ENCODE measurements at regions not wholly inside any gene's neighbourhood (a gene's known extent, or its start where the extent isn't known, plus 50 kb on each side); places are given as distances from the start of the nearest gene placed in this dataset.

GRCh38 chr6:143619824-143620401 is 57.9 kb upstream of the PHACTR2 start:
- TF ChIP-seq CTCF (IDR thresholded peaks at IDR 0.05; ENCODE audit: borderline replicate concordance, extremely low read depth, insufficient read depth): no peak
- intact Hi-C loops (cut with DNase I): no loop called here
- H3K9ac ChIP-seq (ENCODE audit: low read length in 3 of 3): no peak overlapping the region
- no peaks in the 10 kb centered on the region for H3K36me3 ChIP-seq (ENCODE audit: control insufficient read depth in 2 of 3, insufficient read depth in 3 of 3, low read length in 3 of 3)
- no peaks in the 10 kb centered on the region for H3K4me1 ChIP-seq (ENCODE audit: control insufficient read depth in 2 of 3, insufficient read depth in 2 of 3, low read depth in 1 of 3, low read length in 3 of 3)
- H3K9me3 ChIP-seq (ENCODE audit: control insufficient read depth in 2 of 3, insufficient read depth in 1 of 3, low read length in 3 of 3): no peaks in the 10 kb centered on the region
- H3K27me3 ChIP-seq (ENCODE audit: control insufficient read depth, insufficient read depth, low read length): no peaks in the 10 kb centered on the region
- H3K27ac ChIP-seq (ENCODE audit: low read depth in 2 of 2, low read length in 2 of 2): no peak overlapping the region
- DNase-seq: no peak
- H3K4me3 ChIP-seq (ENCODE audit: low read length in 3 of 3): no peak overlapping the region
- no peak for FAIRE-seq

- Histone ChIP-seq H3K36me3 (ENCODE audit: control insufficient read depth in 2 of 3, insufficient read depth in 3 of 3, low read length in 3 of 3) (no peaks in the 10 kb centered on the region), H3K4me3 (ENCODE audit: low read length in 3 of 3) (no peak overlapping the region), H3K9me3 (ENCODE audit: control insufficient read depth in 2 of 3, insufficient read depth in 1 of 3, low read length in 3 of 3) (no peaks in the 10 kb centered on the region), H3K27me3 (ENCODE audit: control insufficient read depth, insufficient read depth, low read length) (no peaks in the 10 kb centered on the region), H3K27ac (ENCODE audit: low read depth in 2 of 2, low read length in 2 of 2) (no peak overlapping the region), H3K9ac (ENCODE audit: low read length in 3 of 3) (no peak overlapping the region), H3K4me1 (ENCODE audit: control insufficient read depth in 2 of 3, insufficient read depth in 2 of 3, low read depth in 1 of 3, low read length in 3 of 3) (no peaks in the 10 kb centered on the region)
- DNase-seq (no peak), FAIRE-seq (no peak)
- no peak for TF ChIP-seq CTCF (IDR thresholded peaks at IDR 0.05; ENCODE audit: borderline replicate concordance, extremely low read depth, insufficient read depth)
- intact Hi-C loops (cut with DNase I): no loop called here
Measured at GRCh38 chr6:143616741-143617140, 61.0 kb upstream of the PHACTR2 start.

DNA sequence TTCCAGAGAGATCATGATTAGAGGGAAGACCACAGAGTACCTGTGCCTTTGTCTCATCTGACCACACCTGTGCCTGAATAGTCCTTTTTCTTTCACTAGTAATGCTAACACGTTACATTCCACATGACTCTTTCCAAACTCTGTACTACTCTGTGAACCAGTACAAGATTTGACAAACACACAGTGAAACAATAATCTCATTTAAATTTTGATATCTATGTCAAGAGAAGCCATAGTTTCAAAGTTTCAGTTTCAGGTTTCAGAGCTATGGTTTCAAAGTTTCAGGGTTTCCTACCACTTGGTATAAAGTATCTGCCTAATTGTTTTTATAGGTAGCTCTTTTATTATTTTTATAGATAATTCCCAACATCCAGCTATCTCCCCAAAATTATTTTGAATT is 62.0 kb upstream of the PHACTR2 start:
- DNase-seq (no peak), FAIRE-seq (no peak)
- no peak overlapping the region for H3K27ac ChIP-seq (ENCODE audit: low read depth in 2 of 2, low read length in 2 of 2)
- no peaks in the 10 kb centered on the region for H3K9me3 ChIP-seq (ENCODE audit: control insufficient read depth in 2 of 3, insufficient read depth in 1 of 3, low read length in 3 of 3)
- no peaks in the 10 kb centered on the region for H3K4me1 ChIP-seq (ENCODE audit: control insufficient read depth in 2 of 3, insufficient read depth in 2 of 3, low read depth in 1 of 3, low read length in 3 of 3)
- no peaks in the 10 kb centered on the region for H3K36me3 ChIP-seq (ENCODE audit: control insufficient read depth in 2 of 3, insufficient read depth in 3 of 3, low read length in 3 of 3)
- no peak overlapping the region for H3K4me3 ChIP-seq (ENCODE audit: low read length in 3 of 3)
- H3K27me3 ChIP-seq (ENCODE audit: control insufficient read depth, insufficient read depth, low read length): no peaks in the 10 kb centered on the region
- TF ChIP-seq CTCF (IDR thresholded peaks at IDR 0.05; ENCODE audit: borderline replicate concordance, extremely low read depth, insufficient read depth): no peak
- no peak overlapping the region for H3K9ac ChIP-seq (ENCODE audit: low read length in 3 of 3)
- intact Hi-C loops (cut with DNase I): no loop called here

- intact Hi-C loops (cut with DNase I): no loop called here
- H3K9me3 ChIP-seq (ENCODE audit: control insufficient read depth in 2 of 3, insufficient read depth in 1 of 3, low read length in 3 of 3): no peaks in the 10 kb centered on the region
- no peak overlapping the region for H3K9ac ChIP-seq (ENCODE audit: low read length in 3 of 3)
- TF ChIP-seq CTCF (IDR thresholded peaks at IDR 0.05; ENCODE audit: borderline replicate concordance, extremely low read depth, insufficient read depth): no peak
- H3K27ac ChIP-seq (ENCODE audit: low read depth in 2 of 2, low read length in 2 of 2): no peak overlapping the region
- DNase-seq (no peak), FAIRE-seq (no peak)
- no peaks in the 10 kb centered on the region for H3K27me3 ChIP-seq (ENCODE audit: control insufficient read depth, insufficient read depth, low read length)
- H3K36me3 ChIP-seq (ENCODE audit: control insufficient read depth in 2 of 3, insufficient read depth in 3 of 3, low read length in 3 of 3): no peaks in the 10 kb centered on the region
- no peak overlapping the region for H3K4me3 ChIP-seq (ENCODE audit: low read length in 3 of 3)
- no peaks in the 10 kb centered on the region for H3K4me1 ChIP-seq (ENCODE audit: control insufficient read depth in 2 of 3, insufficient read depth in 2 of 3, low read depth in 1 of 3, low read length in 3 of 3)
Measured at GRCh38 chr6:143614235-143614634, 63.5 kb upstream of the PHACTR2 start.
